Stomach (tissue), 8 donors: ENCODE measurements at regions not wholly inside any gene's neighbourhood (a gene's known extent, or its start where the extent isn't known, plus 50 kb on each side); places are given as distances from the start of the nearest gene placed in this dataset.

Source experiments
- DNase-seq, 2 donors: peaks; one replicate each; pipeline versions ENCODE4 v3.0.0 to v3.0.0-alpha.2; 2013 to 2019
- H3K27ac ChIP-seq, 5 donors: fragments of 200-600 bp in 4 of 5; sonication (generic) in 4 of 5; one replicate each; pipeline ENCODE4 v1.5.1; 2013 to 2019; ENCODE audit warnings: mild to moderate bottlenecking in 1 of 5, moderate library complexity in 1 of 5
- H3K27me3 ChIP-seq, 3 donors: fragments of 200-600 bp; sonication (generic); one replicate each; pipeline ENCODE4 v1.5.1; 2017 to 2019; ENCODE audit warnings: mixed run types in 1 of 3
- H3K36me3 ChIP-seq, 4 donors: fragments of 200-600 bp; sonication (generic); 1 replicate in 3 of 4; 2 replicates in 1 of 4; pipeline ENCODE4 v1.5.1; 2016 to 2019
- H3K4me1 ChIP-seq, 4 donors: fragments of 200-600 bp; sonication (generic); one replicate each; pipeline ENCODE4 v1.5.1; 2016 to 2019
- H3K4me3 ChIP-seq, 4 donors: fragments of 200-600 bp; sonication (generic) in 3 of 4; one replicate each; pipeline ENCODE4 v1.5.1; 2016 to 2019; ENCODE audit warnings: mild to moderate bottlenecking in 1 of 4
- H3K9me3 ChIP-seq, 4 donors: fragments of 200-600 bp; sonication (generic); one replicate each; pipeline ENCODE4 v1.5.1; 2016 to 2019
- CTCF ChIP-seq, 7 experiments: fragments of 450-650 bp in 4 of 7; fragments of 200-600 bp in 3 of 7; sonication (generic) in 3 of 7; IDR thresholded peaks; one replicate each; pipeline ENCODE4 v1.5.1; 2016 to 2019; ENCODE audit warnings: antibody characterized with exemption in 7 of 7, control low read depth in 2 of 7, mild to moderate bottlenecking in 1 of 7
- EP300 ChIP-seq: sonication (generic); formaldehyde crosslinking; IDR thresholded peaks from one replicate; pipeline ENCODE4 v1.6.1; 2017; ENCODE audit warnings: antibody characterized with exemption
- POLR2A ChIP-seq, 4 donors: fragments of 450-650 bp; IDR thresholded peaks; one replicate each; pipeline ENCODE4 v1.6.1; 2016; ENCODE audit warnings: antibody characterized with exemption in 4 of 4, control low read depth in 2 of 4, mild to moderate bottlenecking in 1 of 4, moderate library complexity in 1 of 4
- POLR2AphosphoS5 ChIP-seq, 3 donors: sonication (generic); formaldehyde crosslinking; IDR thresholded peaks; one replicate each; pipeline ENCODE4 v1.6.1; 2016; ENCODE audit warnings: antibody characterized with exemption in 3 of 3
- WGBS, 5 donors: extraction: QIAGEN DNeasy Blood & Tissue Kit in 3 of 5; methylation state at CpG; one replicate each; pipeline versions ENCODE4 v1.1.5 to v1.1.7; 2013 to 2018; 5-methylcytosine and 5-hydroxymethylcytosine counted together
- intact Hi-C: fragments of 100-400 bp; cut with DNase I; formaldehyde crosslinking; loops from one replicate; pipeline ENCODE4 v1.15.1; 2023; ENCODE audit warnings: low total_unique reads
- donor health status: healthy with polysubstance abuse.
- donor health status: Bipolar disorder and iron deficiency.
- donor health status: healthy.

- H3K4me1 ChIP-seq = peaks cover 0 to 27% (median 4%) of the 10 kb centered on the region in 4 donors
- no peaks in the 10 kb centered on the region for H3K27me3 ChIP-seq
- H3K27ac ChIP-seq = peak overlapping the region in 2 of 5 donors; percentile 15 to 64
- TF ChIP-seq POLR2AphosphoS5 (IDR thresholded peaks at IDR 0.05) (no peak), POLR2A (IDR thresholded peaks at IDR 0.05) (no peak), CTCF (IDR thresholded peaks at IDR 0.05) (no peak), EP300 (no peak)
- H3K9me3 ChIP-seq = peaks cover 0 to 10% (median under 1%) of the 10 kb centered on the region in 4 donors
- no peak overlapping the region for H3K4me3 ChIP-seq
- 50 to 74% (median 60%) methylated on average over 2 of the region's 2 CpGs for WGBS, 5 donors
- no peaks in the 10 kb centered on the region for H3K36me3 ChIP-seq
- intact Hi-C loops = no loop called here
- no peak for DNase-seq
These were observed 404.8 kb downstream of the DUSP10 start for GRCh38 chr1:221337106-221337505.

- no peaks in the 10 kb centered on the region for H3K36me3 ChIP-seq
- no peak for DNase-seq
- no peak overlapping the region for H3K4me3 ChIP-seq
- H3K9me3 ChIP-seq = no peaks in the 10 kb centered on the region
- H3K27ac ChIP-seq = no peak overlapping the region
- H3K27me3 ChIP-seq = no peaks in the 10 kb centered on the region
- no peaks in the 10 kb centered on the region for H3K4me1 ChIP-seq
- TF ChIP-seq POLR2A (IDR thresholded peaks at IDR 0.05) = no peak
- TF ChIP-seq EP300 = no peak
- no peak for TF ChIP-seq POLR2AphosphoS5 (IDR thresholded peaks at IDR 0.05)
- TF ChIP-seq CTCF (IDR thresholded peaks at IDR 0.05) = no peak
- intact Hi-C loops = no loop called here
These were observed 398.8 kb downstream of the DUSP10 start for GRCh38 chr1:221343136-221343535.

GRCh38 chr1:221343607-221344006, 398.3 kb downstream of the DUSP10 start:
- no peak for DNase-seq
- H3K27me3 ChIP-seq = no peaks in the 10 kb centered on the region
- H3K27ac ChIP-seq = no peak overlapping the region
- intact Hi-C loops = no loop called here
- no peaks in the 10 kb centered on the region for H3K4me1 ChIP-seq
- WGBS, 5 donors = 53 to 74% (median 69%) methylated on average over 3 of the region's 3 CpGs
- no peak overlapping the region for H3K4me3 ChIP-seq
- TF ChIP-seq CTCF (IDR thresholded peaks at IDR 0.05) (no peak), POLR2AphosphoS5 (IDR thresholded peaks at IDR 0.05) (no peak)
- H3K36me3 ChIP-seq = no peaks in the 10 kb centered on the region
- H3K9me3 ChIP-seq = no peaks in the 10 kb centered on the region

GRCh38 chr1:221344693-221345092, 397.2 kb downstream of the DUSP10 start:
- DNase-seq = no peak
- H3K36me3 ChIP-seq = no peaks in the 10 kb centered on the region
- intact Hi-C loops = no loop called here
- no peaks in the 10 kb centered on the region for H3K4me1 ChIP-seq
- TF ChIP-seq POLR2A (IDR thresholded peaks at IDR 0.05) (no peak), CTCF (IDR thresholded peaks at IDR 0.05) (no peak), EP300 (no peak), POLR2AphosphoS5 (IDR thresholded peaks at IDR 0.05) (no peak)
- H3K27me3 ChIP-seq = no peaks in the 10 kb centered on the region
- WGBS, 5 donors = 56 to 74% (median 67%) methylated on average over 1 of the region's 1 CpG
- no peak overlapping the region for H3K27ac ChIP-seq
- no peak overlapping the region for H3K4me3 ChIP-seq
- H3K9me3 ChIP-seq = no peaks in the 10 kb centered on the region

- Histone ChIP-seq H3K27me3 (no peaks in the 10 kb centered on the region), H3K27ac (no peak overlapping the region), H3K36me3 (no peaks in the 10 kb centered on the region), H3K4me3 (no peak overlapping the region), H3K9me3 (no peaks in the 10 kb centered on the region), H3K4me1 (no peaks in the 10 kb centered on the region)
- 21 to 45% (median 35%) methylated on average over 2 of the region's 2 CpGs for WGBS, 5 donors
- DNase-seq = no peak
- TF ChIP-seq POLR2AphosphoS5 (IDR thresholded peaks at IDR 0.05) (no peak), CTCF (IDR thresholded peaks at IDR 0.05) (no peak), POLR2A (IDR thresholded peaks at IDR 0.05) (no peak), EP300 (no peak)
- intact Hi-C loops = no loop called here
These were observed 394.2 kb downstream of the DUSP10 start for GRCh38 chr1:221347706-221348105.
